Astrocyte of the cerebellum (primary cell): ENCODE measurements at regions not wholly inside any gene's neighbourhood (a gene's known extent, or its start where the extent isn't known, plus 50 kb on each side); places are given as distances from the start of the nearest gene placed in this dataset.
"Not testable (repeated sequence)": the region's sequence is repeated elsewhere in the genome, so short reads cannot be mapped to it uniquely, and the experiment has no call there.

Source experiments
- DNase-seq: peaks from one replicate; pipeline ENCODE4 v3.0.0-alpha.2; 2011; ENCODE audit warnings: low read depth
- H3K4me3 ChIP-seq: 2 replicates; pipeline ENCODE4 v1.5.1; 2011; ENCODE audit warnings: mild to moderate bottlenecking, low read depth, low read length, moderate library complexity
- CTCF ChIP-seq: IDR thresholded peaks from 2 replicates; pipeline ENCODE4 v1.5.1; 2012; ENCODE audit warnings: low read length, low read depth, moderate library complexity, mild to moderate bottlenecking; ENCODE audit errors: missing control alignments
- in situ Hi-C: cut with HindIII; loops from 2 replicates; pipeline ENCODE4 v1.10.0; 2017; ENCODE audit warnings: low sequenced_read_pairs

- no peak overlapping the region for H3K4me3 ChIP-seq
- in situ Hi-C loops: no loop called here
- no peak for TF ChIP-seq CTCF
- no peak for DNase-seq
These were observed 364.8 kb upstream of the SORCS1 start for GRCh38 chr10:107529350-107529749.

- no peak overlapping the region for H3K4me3 ChIP-seq
- in situ Hi-C loops: no loop called here
- DNase-seq: no peak
- TF ChIP-seq CTCF: no peak
These were observed 355.8 kb upstream of the SORCS1 start for GRCh38 chr10:107520348-107520747.

GRCh38 chr10:107517811-107518210 lies 353.3 kb upstream of the SORCS1 start:
- in situ Hi-C loops: no loop called here
- H3K4me3 ChIP-seq: no peak overlapping the region
- TF ChIP-seq CTCF: no peak
- DNase-seq: no peak

- DNase-seq: no peak
- no peak for TF ChIP-seq CTCF
- no peak overlapping the region for H3K4me3 ChIP-seq
- in situ Hi-C loops: no loop called here
These were observed 351.8 kb upstream of the SORCS1 start for GRCh38 chr10:107516349-107516748.

- DNase-seq, in situ Hi-C loops, H3K4me3 ChIP-seq: not testable (repeated sequence)
These were observed 339.5 kb upstream of the SORCS1 start for GRCh38 chr10:107504011-107504410.

GRCh38 chr10:107502229-107502985 lies 337.9 kb upstream of the SORCS1 start:
- DNase-seq: no peak
- no peak for TF ChIP-seq CTCF
- in situ Hi-C loops: no loop called here
- no peak overlapping the region for H3K4me3 ChIP-seq

- in situ Hi-C loops: no loop called here
- DNase-seq: no peak
- no peak overlapping the region for H3K4me3 ChIP-seq
- TF ChIP-seq CTCF: no peak
These were observed 334.5 kb upstream of the SORCS1 start for GRCh38 chr10:107498983-107499382.
